A549 (cell line): ENCODE measurements at regions not wholly inside any gene's neighbourhood (a gene's known extent, or its start where the extent isn't known, plus 50 kb on each side); places are given as distances from the start of the nearest gene placed in this dataset.

Experiments used
- ATAC-seq, 2 experiments: fragments of 200-7000 bp in 1 of 2; fragments of >200 bp in 1 of 2; cut with Nextera tagmentation in 1 of 2; cut with Tn5 transposase in 1 of 2; 3 replicates each; pipeline versions ENCODE4 v1.8.0 to v1.9.1; 2018 to 2020; ENCODE audit warnings: mild to moderate bottlenecking in 1 of 2, moderate library complexity in 1 of 2
- CTCF ChIA-PET: fragments of 300-600 bp; sonication (Branson Sonifier 250); formaldehyde crosslinking; extraction: SDS; loops from one replicate; lab custom pipeline; 2021; ENCODE audit warnings: antibody characterized with exemption, inconsistent platforms; lab: Yijun Ruan, JAX
- POLR2A ChIA-PET: fragments of 350-600 bp; formaldehyde crosslinking; extraction: SDS; loops from one replicate; lab custom pipeline; 2021; ENCODE audit warnings: antibody characterized with exemption, inconsistent platforms; lab: Yijun Ruan, JAX
- DNase-seq, 2 experiments: peaks; one replicate each; pipeline versions ENCODE4 v3.0.0 to v3.0.0-alpha.2; 2011 to 2016; ENCODE audit warnings: low read depth in 1 of 2, low spot score in 1 of 2
- FAIRE-seq: peaks from 2 replicates; lab custom pipeline; 2011; peaks lifted over from hg19 to GRCh38; lab: Jason Lieb, UNC
- H3K27ac ChIP-seq, 2 experiments: fragments of >200 bp; sonication (Bioruptor Twin); formaldehyde crosslinking; 3 replicates each; pipeline ENCODE4 v1.5.1; 2016 to 2017
- H3K4me1 ChIP-seq: fragments of >200 bp; sonication (Bioruptor Twin); formaldehyde crosslinking; 3 replicates; pipeline ENCODE4 v1.6.1; 2016
- H3K4me2 ChIP-seq: fragments of >200 bp; sonication (Bioruptor Twin); formaldehyde crosslinking; 3 replicates; pipeline ENCODE4 v1.6.1; 2016
- H3K4me3 ChIP-seq: fragments of >200 bp; sonication (Bioruptor Twin); formaldehyde crosslinking; 3 replicates; pipeline ENCODE4 v1.5.1; 2016
- H3K9me3 ChIP-seq: fragments of >200 bp; sonication (Bioruptor Twin); formaldehyde crosslinking; 3 replicates; pipeline ENCODE4 v1.6.1; 2016
- BCL3 ChIP-seq: fragments of >200 bp; sonication (Bioruptor Twin); formaldehyde crosslinking; IDR thresholded peaks from 3 replicates; pipeline ENCODE4 v1.6.1; 2016
- CBX2 ChIP-seq: fragments of 200-600 bp; sonication (generic); IDR thresholded peaks from 2 replicates; pipeline ENCODE4 v1.6.1; 2016; ENCODE audit warnings: low read depth, mild to moderate bottlenecking, borderline replicate concordance
- CBX8 ChIP-seq: fragments of 200-600 bp; sonication (generic); IDR thresholded peaks from 2 replicates; pipeline ENCODE4 v1.6.1; 2016
- EHF ChIP-seq: fragments of 250-450 bp; sonication (Bioruptor Pico); IDR thresholded peaks from 2 replicates; pipeline ENCODE4 v1.5.0; 2020; ENCODE audit warnings: mild to moderate bottlenecking
- ELK1 ChIP-seq: fragments of 150-350 bp; IDR thresholded peaks from 2 replicates; pipeline ENCODE4 v1.6.1; 2014; ENCODE audit warnings: low read depth, mild to moderate bottlenecking, low read length
- EP300 ChIP-seq, 2 experiments: fragments of >200 bp; sonication (Bioruptor Twin); formaldehyde crosslinking; IDR thresholded peaks; 2 replicates in 1 of 2; 3 replicates in 1 of 2; pipeline ENCODE4 v1.6.1; 2016 to 2017
- FOSB ChIP-seq: fragments of 250-450 bp; sonication (Bioruptor Pico); IDR thresholded peaks from 2 replicates; pipeline ENCODE4 v1.5.0; 2020; ENCODE audit warnings: mild to moderate bottlenecking, moderate library complexity
- FOXS1 ChIP-seq: fragments of 250-450 bp; sonication (Bioruptor Pico); IDR thresholded peaks from 2 replicates; pipeline ENCODE4 v1.5.0; 2020; ENCODE audit warnings: mild to moderate bottlenecking, moderate library complexity
- HES2 ChIP-seq: fragments of >200 bp; sonication (Bioruptor Twin); formaldehyde crosslinking; IDR thresholded peaks from 2 replicates; pipeline ENCODE4 v1.6.1; 2016
- HEYL ChIP-seq: fragments of 250-450 bp; sonication (Bioruptor Pico); IDR thresholded peaks from 2 replicates; pipeline ENCODE4 v1.8.0; 2021; ENCODE audit warnings: mild to moderate bottlenecking, moderate library complexity
- JUN ChIP-seq, 2 experiments: fragments of >200 bp; sonication (Bioruptor Twin); formaldehyde crosslinking; IDR thresholded peaks; 2 replicates in 1 of 2; 3 replicates in 1 of 2; pipeline ENCODE4 v1.6.1; 2016 to 2017
- JUNB ChIP-seq: fragments of >200 bp; sonication (Bioruptor Twin); formaldehyde crosslinking; IDR thresholded peaks from 2 replicates; pipeline ENCODE4 v1.6.1; 2016
- MAFK ChIP-seq: fragments of 450-650 bp; IDR thresholded peaks from 2 replicates; pipeline ENCODE4 v1.6.1; 2014; ENCODE audit not compliant: partially characterized antibody
- NFE2L2 ChIP-seq: fragments of 150-350 bp; conservative IDR thresholded peaks from 2 replicates; pipeline ENCODE4 v1.6.1; 2014; ENCODE audit warnings: low read length
- PBX3 ChIP-seq: IDR thresholded peaks from 2 replicates; pipeline ENCODE4 v1.6.1; 2012
- POLR2A ChIP-seq: IDR thresholded peaks from 2 replicates; pipeline ENCODE4 v1.6.1; 2012; ENCODE audit warnings: mild to moderate bottlenecking, low read length
- POLR2AphosphoS2 ChIP-seq: conservative IDR thresholded peaks from 2 replicates; pipeline ENCODE4 v1.6.1; 2012; ENCODE audit warnings: low read length, improper control_type of control experiment, inconsistent platforms
- RCOR1 ChIP-seq: fragments of 150-350 bp; IDR thresholded peaks from 2 replicates; pipeline ENCODE4 v1.6.1; 2014; ENCODE audit warnings: antibody characterized with exemption, low read length, low read depth
- REST ChIP-seq: fragments of 200-600 bp; sonication (generic); IDR thresholded peaks from 2 replicates; pipeline ENCODE4 v1.6.1; 2016; ENCODE audit warnings: antibody characterized with exemption, mild to moderate bottlenecking, moderate library complexity
- RFX5 ChIP-seq: fragments of 450-650 bp; IDR thresholded peaks from 2 replicates; pipeline ENCODE4 v1.7.1; 2014; ENCODE audit warnings: antibody characterized with exemption, mild to moderate bottlenecking, moderate library complexity
- RNF2 ChIP-seq: fragments of 200-600 bp; sonication (generic); IDR thresholded peaks from 2 replicates; pipeline ENCODE4 v1.6.1; 2016; ENCODE audit warnings: low read depth, mild to moderate bottlenecking, antibody characterized with exemption, moderate library complexity, borderline replicate concordance
- SMC3 ChIP-seq: fragments of >200 bp; sonication (Bioruptor Twin); formaldehyde crosslinking; IDR thresholded peaks from 3 replicates; pipeline ENCODE4 v1.6.1; 2018; ENCODE audit warnings: inconsistent platforms
- SREBF2 ChIP-seq: fragments of 450-650 bp; IDR thresholded peaks from 2 replicates; pipeline ENCODE4 v1.6.1; 2014; ENCODE audit warnings: mild to moderate bottlenecking, moderate library complexity
- ZC3H11A ChIP-seq: fragments of 450-650 bp; IDR thresholded peaks from 2 replicates; pipeline ENCODE4 v1.6.1; 2014; ENCODE audit warnings: antibody characterized with exemption, mild to moderate bottlenecking
- ZFP36 ChIP-seq: fragments of 450-650 bp; IDR thresholded peaks from 2 replicates; pipeline ENCODE4 v1.6.1; 2014; ENCODE audit warnings: borderline replicate concordance; ENCODE audit not compliant: partially characterized antibody
- ZNF302 ChIP-seq: fragments of 250-450 bp; sonication (Bioruptor Pico); IDR thresholded peaks from 2 replicates; pipeline ENCODE4 v1.9.0; 2021; ENCODE audit warnings: inconsistent platforms, mild to moderate bottlenecking, moderate library complexity
- ZSCAN20 ChIP-seq: fragments of 250-450 bp; sonication (Bioruptor Pico); IDR thresholded peaks from 2 replicates; pipeline ENCODE4 v1.8.0; 2022; ENCODE audit warnings: mild to moderate bottlenecking, moderate library complexity
- WGBS: methylation state at CpG from one replicate; pipeline ENCODE4 v1.1.6; 2017; ENCODE audit errors: missing lambda C conversion rate; 5-methylcytosine and 5-hydroxymethylcytosine counted together

- Histone ChIP-seq H3K4me3 (no peak overlapping the region), H3K27ac (no peak overlapping the region), H3K4me1 (no peaks in the 10 kb centered on the region), H3K4me2 (no peak overlapping the region), H3K9me3 (no peaks in the 10 kb centered on the region)
- WGBS: 55% methylated on average over 1 of the region's 2 CpGs
- CTCF ChIA-PET: no interaction called here
- FAIRE-seq: no peak
- TF ChIP-seq CBX8 (no peak), FOXS1 (CRISPR knock-in tag) (no peak), CBX2 (no peak), ZNF302 (CRISPR knock-in tag) (no peak), MAFK (no peak), NFE2L2 (no peak), JUN (IDR thresholded peaks at IDR 0.05) (no peak), ZSCAN20 (CRISPR knock-in tag) (no peak), POLR2A (no peak), REST (no peak), HEYL (CRISPR knock-in tag) (no peak)
- no peak for ATAC-seq
- POLR2A ChIA-PET: no interaction called here
- no peak for DNase-seq
Observed at GRCh38 chr4:187268940-187269339, 545.3 kb upstream of the FAT1 start.

- TF ChIP-seq RFX5 (no peak), PBX3 (no peak), FOSB (CRISPR knock-in tag) (no peak), EP300 (IDR thresholded peaks at IDR 0.05) (no peak), SMC3 (no peak), SREBF2 (no peak), CBX8 (no peak), HES2 (no peak), POLR2AphosphoS2 (no peak), ELK1 (no peak), RNF2 (no peak), RCOR1 (no peak), ZFP36 (no peak), ZC3H11A (no peak), JUNB (no peak), EHF (CRISPR knock-in tag) (no peak), BCL3 (no peak)
- TF ChIP-seq, all 56 proteins: peak for 0
- DNase-seq (no peak), ATAC-seq (no peak), FAIRE-seq (no peak)
- 26% methylated on average over 3 of the region's 3 CpGs for WGBS
- H3K4me2 ChIP-seq: no peak overlapping the region
- H3K4me1 ChIP-seq: no peaks in the 10 kb centered on the region
- ChIA-PET POLR2A (no interaction called here), CTCF (no interaction called here)
- H3K4me3 ChIP-seq: no peak overlapping the region
- H3K9me3 ChIP-seq: no peaks in the 10 kb centered on the region
- H3K27ac ChIP-seq: no peak overlapping the region
Observed at GRCh38 chr4:187270154-187270553, 546.5 kb upstream of the FAT1 start.
